HT1080 (cell line): ENCODE measurements at regions not wholly inside any gene's neighbourhood (a gene's known extent, or its start where the extent isn't known, plus 50 kb on each side); places are given as distances from the start of the nearest gene placed in this dataset.

ENCODE experiments used
- DNase-seq: peaks from one replicate; pipeline ENCODE4 v3.0.0-alpha.2; 2015; ENCODE audit warnings: low read depth

- DNase-seq = no peak
These were observed 281.0 kb upstream of the NECTIN3 start for GRCh38 chr3:110790631-110791030.

- no peak for DNase-seq
These were observed 279.5 kb upstream of the NECTIN3 start for GRCh38 chr3:110791995-110792686.

- DNase-seq = no peak
These were observed 278.0 kb upstream of the NECTIN3 start for GRCh38 chr3:110793611-110794010.

GRCh38 chr3:110795163-110795562 is 276.5 kb upstream of the NECTIN3 start:
- DNase-seq = no peak

- no peak for DNase-seq
These were observed 272.3 kb upstream of the NECTIN3 start for GRCh38 chr3:110799271-110799670.

- no peak for DNase-seq
These were observed 266.8 kb upstream of the NECTIN3 start for GRCh38 chr3:110804856-110805255.

GRCh38 chr3:110806924-110807323 is 264.7 kb upstream of the NECTIN3 start:
- no peak for DNase-seq

- DNase-seq = no peak
These were observed 263.0 kb upstream of the NECTIN3 start for GRCh38 chr3:110808630-110809029.

- peak; percentile 47 for DNase-seq
These were observed 261.3 kb upstream of the NECTIN3 start for GRCh38 chr3:110810356-110810755.

GRCh38 chr3:110811050-110811449 is 260.6 kb upstream of the NECTIN3 start:
- no peak for DNase-seq

GRCh38 chr3:110813541-110813940 is 258.1 kb upstream of the NECTIN3 start:
- DNase-seq = peak; percentile 48

GRCh38 chr3:110814170-110815007 is 257.2 kb upstream of the NECTIN3 start:
- DNase-seq = peak; percentile 98

GRCh38 chr3:110815008-110815583 is 256.5 kb upstream of the NECTIN3 start:
- DNase-seq = peak; percentile 99

GRCh38 chr3:110816008-110816407 is 255.6 kb upstream of the NECTIN3 start:
- no peak for DNase-seq

- DNase-seq = peak; percentile 25
These were observed 250.0 kb upstream of the NECTIN3 start for GRCh38 chr3:110821586-110821985.

GRCh38 chr3:110822971-110823370 is 248.6 kb upstream of the NECTIN3 start:
- DNase-seq = no peak

GRCh38 chr3:110846971-110847370 is 224.6 kb upstream of the NECTIN3 start:
- no peak for DNase-seq

GRCh38 chr3:110849064-110849463 is 222.6 kb upstream of the NECTIN3 start:
- DNase-seq = no peak

GRCh38 chr3:110851736-110852135 is 219.9 kb upstream of the NECTIN3 start:
- DNase-seq = no peak

GRCh38 chr3:110855207-110855606 is 216.4 kb upstream of the NECTIN3 start:
- DNase-seq = no peak

- no peak for DNase-seq
These were observed 214.7 kb upstream of the NECTIN3 start for GRCh38 chr3:110856916-110857315.

GRCh38 chr3:110858549-110858948 is 213.1 kb upstream of the NECTIN3 start:
- DNase-seq = no peak
